K562 (cell line): ENCODE measurements at regions not wholly inside any gene's neighbourhood (a gene's known extent, or its start where the extent isn't known, plus 50 kb on each side); places are given as distances from the start of the nearest gene placed in this dataset.

ENCODE experiments used
- ATAC-seq: fragments of 200-7000 bp; cut with Tn5 transposase; 3 replicates; pipeline ENCODE4 v1.9.1; 2020; ENCODE audit warnings: moderate library complexity
- BruUV-seq: library from RNA; stranded (reverse); fragments of 400-500 nt; replicated peaks from 2 replicates; lab custom pipeline; 2021; lab: Mats Ljungman, UMichigan
- CTCF ChIA-PET: fragments of 300-600 bp; formaldehyde crosslinking; extraction: SDS; loops from one replicate; lab custom pipeline; 2021; ENCODE audit warnings: low intra/inter-chr PET ratio; lab: Yijun Ruan, JAX
- POLR2A ChIA-PET: fragments of 300-600, 350-650 bp; sonication (Branson Sonifier 250); formaldehyde crosslinking; extraction: SDS; loops from one replicate; lab custom pipeline; 2021; ENCODE audit warnings: antibody characterized with exemption, inconsistent platforms; lab: Yijun Ruan, JAX
- DNase-seq, 4 experiments: peaks; one replicate each; pipeline versions ENCODE4 v3.0.0 to v3.0.0-alpha.2; 2011 to 2018; ENCODE audit warnings: low spot score in 3 of 4, mixed read lengths in 3 of 4; ENCODE audit errors: extremely low read depth in 1 of 4
- FAIRE-seq: peaks from 2 replicates; lab custom pipeline; 2011; peaks lifted over from hg19 to GRCh38; lab: Jason Lieb, UNC
- H2AFZ ChIP-seq: 2 replicates; pipeline ENCODE4 v1.6.0; 2011; ENCODE audit warnings: low read depth, low read length, control low read depth, inconsistent platforms
- H3K27ac ChIP-seq: fragments of 200-600 bp; 3 replicates; pipeline ENCODE4 v1.8.0; 2011; ENCODE audit warnings: low read depth, mild to moderate bottlenecking, control low read depth, inconsistent platforms, low read length, moderate library complexity, mixed read lengths; ENCODE audit errors: extremely low read depth
- H3K27me3 ChIP-seq, 2 experiments: fragments of 300-600 bp in 1 of 2; 2 replicates in 1 of 2; 3 replicates in 1 of 2; pipeline versions ENCODE4 v1.6.0 to v1.8.0; 2011; ENCODE audit warnings: inconsistent platforms in 2 of 2, low read length in 2 of 2, mild to moderate bottlenecking in 1 of 2, mixed read lengths in 1 of 2, moderate library complexity in 1 of 2; ENCODE audit not compliant: control insufficient read depth in 2 of 2, insufficient read depth in 2 of 2
- H3K36me3 ChIP-seq: fragments of 300-600 bp; 3 replicates; pipeline ENCODE4 v1.8.0; 2011; ENCODE audit warnings: mild to moderate bottlenecking, low read length, inconsistent platforms; ENCODE audit not compliant: control insufficient read depth, insufficient read depth
- H3K4me1 ChIP-seq, 2 experiments: fragments of 200-600 bp in 1 of 2; replicated peaks in 1 of 2; 2 replicates in 1 of 2; 3 replicates in 1 of 2; pipeline versions ENCODE4 v1.5.1 to v1.8.0; 2011; ENCODE audit warnings: inconsistent platforms in 2 of 2, low read length in 2 of 2, mild to moderate bottlenecking in 1 of 2, mixed read lengths in 1 of 2, moderate library complexity in 1 of 2; ENCODE audit not compliant: control insufficient read depth in 2 of 2, insufficient read depth in 2 of 2
- H3K4me2 ChIP-seq: 2 replicates; pipeline ENCODE4 v1.6.1; 2011; ENCODE audit warnings: low read length, control low read depth, inconsistent platforms, mixed read lengths; ENCODE audit not compliant: insufficient read depth
- H3K4me3 ChIP-seq: fragments of 200-600 bp; sonication (generic), shearing (Covaris generic); 2 replicates; pipeline ENCODE4 v1.5.1; 2016; ENCODE audit warnings: control low read depth, inconsistent platforms
- H3K79me2 ChIP-seq: fragments of 200-600 bp; 3 replicates; pipeline ENCODE4 v1.8.0; 2011; ENCODE audit warnings: low read length, inconsistent platforms; ENCODE audit not compliant: control insufficient read depth, insufficient read depth
- H3K9ac ChIP-seq, 2 experiments: 2 replicates each; pipeline versions ENCODE4 v1.6.0 to v1.6.1; 2011; ENCODE audit warnings: low read depth in 2 of 2, low read length in 2 of 2, control low read depth in 1 of 2, inconsistent platforms in 1 of 2, mild to moderate bottlenecking in 1 of 2, mixed read lengths in 1 of 2; ENCODE audit not compliant: insufficient read depth in 1 of 2
- H3K9me1 ChIP-seq: one replicate; pipeline ENCODE4 v1.6.0; 2011; ENCODE audit warnings: inconsistent platforms, mild to moderate bottlenecking, low read length, moderate library complexity; ENCODE audit not compliant: control insufficient read depth, insufficient read depth
- H3K9me3 ChIP-seq: replicated peaks from 2 replicates; pipeline ENCODE4 v1.5.1; 2011; ENCODE audit warnings: low read depth, low read length, inconsistent platforms; ENCODE audit not compliant: control insufficient read depth, insufficient read depth
- H4K20me1 ChIP-seq: replicated peaks from 2 replicates; pipeline ENCODE4 v1.6.1; 2011; ENCODE audit warnings: low read length, inconsistent platforms, mixed read lengths; ENCODE audit not compliant: control insufficient read depth, insufficient read depth
- IRF2 ChIP-seq: sonication (generic); formaldehyde crosslinking; IDR thresholded peaks from 2 replicates; pipeline ENCODE4 v1.8.1; 2022; ENCODE audit warnings: mild to moderate bottlenecking, missing genetic modification reagents
- KLF1 ChIP-seq: fragments of 450-650 bp; IDR thresholded peaks from 2 replicates; pipeline ENCODE4 v1.6.1; 2016; ENCODE audit warnings: missing genetic modification characterization, missing compliant biosample characterization
- ZEB2 ChIP-seq: fragments of 450-650 bp; IDR thresholded peaks from 2 replicates; pipeline ENCODE4 v1.6.1; 2016
- WGBS: fragments of 100-300 bp; shearing (Covaris generic); methylation state at CpG from one replicate; pipeline ENCODE4 v1.1.6; 2016; ENCODE audit warnings: low coverage, mixed read lengths; ENCODE audit not compliant: insufficient coverage; ENCODE audit errors: missing lambda C conversion rate; 5-methylcytosine and 5-hydroxymethylcytosine counted together
- in situ Hi-C: fragments of 300-500 bp; cut with MboI; formaldehyde crosslinking; loops from 4 replicates; pipeline ENCODE4 v1.15.0; 2018; ENCODE audit warnings: inconsistent platforms, mixed read lengths
- intact Hi-C: fragments of 100-400 bp; cut with micrococcal nuclease; formaldehyde crosslinking; loops from 2 replicates; pipeline ENCODE4 v1.14.2; 2022
- TF ChIP-seq, protein P1 (sequence below): fragments of 450-650 bp; IDR thresholded peaks from 2 replicates; pipeline ENCODE4 v1.6.1; 2016; ENCODE audit warnings: low read depth, mild to moderate bottlenecking, moderate library complexity
- TF ChIP-seq, protein P2 (sequence below): fragments of 450-650 bp; IDR thresholded peaks from 2 replicates; pipeline ENCODE4 v1.6.1; 2018; ENCODE audit not compliant: partially characterized antibody

DNA sequence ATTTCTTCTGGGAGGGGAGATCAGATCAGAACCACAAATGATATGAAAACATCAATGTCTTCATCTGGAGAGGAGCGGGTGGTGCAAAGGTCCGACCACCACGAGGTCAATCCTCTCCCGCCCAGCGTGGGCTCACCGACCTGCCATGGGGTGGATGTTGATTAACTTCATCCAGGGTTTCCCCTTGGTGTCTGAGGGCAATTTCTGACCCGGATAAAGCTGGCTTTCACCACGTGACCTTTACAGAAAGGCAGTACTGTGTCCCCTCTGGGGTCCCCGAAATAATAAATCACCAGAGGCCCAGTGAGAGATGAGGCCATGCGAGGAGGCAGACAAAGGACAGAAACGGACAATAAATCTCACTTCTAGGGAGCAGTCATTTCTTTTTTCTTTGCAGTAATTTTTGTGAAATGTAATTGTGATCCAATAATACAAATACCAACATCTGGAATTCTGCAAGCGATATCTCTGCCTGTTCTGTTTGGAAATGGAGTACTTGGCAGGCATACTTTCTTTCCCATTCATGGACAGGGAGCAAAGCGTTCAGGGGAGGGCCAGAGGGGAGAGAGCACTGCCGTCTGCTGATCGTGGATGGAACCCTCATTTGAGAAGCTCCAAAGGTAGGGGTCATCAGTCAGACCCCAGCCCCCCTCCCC is 55.1 kb upstream of the APCDD1L start:
- Histone ChIP-seq H4K20me1 (no peaks in the 10 kb centered on the region; the same call in 1 of the 2 replicates), H3K9ac (no peak overlapping the region), H3K4me2 (no peak overlapping the region), H3K4me1 (peaks cover 0 to 3% of the 10 kb centered on the region in 2 experiments; a peak in 2 of 5 replicates), H3K79me2 (no peaks in the 10 kb centered on the region), H3K9me1 (no peaks in the 10 kb centered on the region), H3K36me3 (no peaks in the 10 kb centered on the region), H2AFZ (no peak overlapping the region), H3K4me3 (no peak overlapping the region), H3K9me3 (no peaks in the 10 kb centered on the region; the same call in none of the 2 replicates), H3K27me3 (peaks cover 59 to 62% of the 10 kb centered on the region in 2 experiments), H3K27ac (no peak overlapping the region)
- POLR2A ChIA-PET, result no interaction called here
- TF ChIP-seq KLF1 (tag), result no peak
- TF ChIP-seq ZEB2, result no peak
- TF ChIP-seq, protein P1, sequence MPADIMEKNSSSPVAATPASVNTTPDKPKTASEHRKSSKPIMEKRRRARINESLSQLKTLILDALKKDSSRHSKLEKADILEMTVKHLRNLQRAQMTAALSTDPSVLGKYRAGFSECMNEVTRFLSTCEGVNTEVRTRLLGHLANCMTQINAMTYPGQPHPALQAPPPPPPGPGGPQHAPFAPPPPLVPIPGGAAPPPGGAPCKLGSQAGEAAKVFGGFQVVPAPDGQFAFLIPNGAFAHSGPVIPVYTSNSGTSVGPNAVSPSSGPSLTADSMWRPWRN, result no peak
- TF ChIP-seq, protein P2, sequence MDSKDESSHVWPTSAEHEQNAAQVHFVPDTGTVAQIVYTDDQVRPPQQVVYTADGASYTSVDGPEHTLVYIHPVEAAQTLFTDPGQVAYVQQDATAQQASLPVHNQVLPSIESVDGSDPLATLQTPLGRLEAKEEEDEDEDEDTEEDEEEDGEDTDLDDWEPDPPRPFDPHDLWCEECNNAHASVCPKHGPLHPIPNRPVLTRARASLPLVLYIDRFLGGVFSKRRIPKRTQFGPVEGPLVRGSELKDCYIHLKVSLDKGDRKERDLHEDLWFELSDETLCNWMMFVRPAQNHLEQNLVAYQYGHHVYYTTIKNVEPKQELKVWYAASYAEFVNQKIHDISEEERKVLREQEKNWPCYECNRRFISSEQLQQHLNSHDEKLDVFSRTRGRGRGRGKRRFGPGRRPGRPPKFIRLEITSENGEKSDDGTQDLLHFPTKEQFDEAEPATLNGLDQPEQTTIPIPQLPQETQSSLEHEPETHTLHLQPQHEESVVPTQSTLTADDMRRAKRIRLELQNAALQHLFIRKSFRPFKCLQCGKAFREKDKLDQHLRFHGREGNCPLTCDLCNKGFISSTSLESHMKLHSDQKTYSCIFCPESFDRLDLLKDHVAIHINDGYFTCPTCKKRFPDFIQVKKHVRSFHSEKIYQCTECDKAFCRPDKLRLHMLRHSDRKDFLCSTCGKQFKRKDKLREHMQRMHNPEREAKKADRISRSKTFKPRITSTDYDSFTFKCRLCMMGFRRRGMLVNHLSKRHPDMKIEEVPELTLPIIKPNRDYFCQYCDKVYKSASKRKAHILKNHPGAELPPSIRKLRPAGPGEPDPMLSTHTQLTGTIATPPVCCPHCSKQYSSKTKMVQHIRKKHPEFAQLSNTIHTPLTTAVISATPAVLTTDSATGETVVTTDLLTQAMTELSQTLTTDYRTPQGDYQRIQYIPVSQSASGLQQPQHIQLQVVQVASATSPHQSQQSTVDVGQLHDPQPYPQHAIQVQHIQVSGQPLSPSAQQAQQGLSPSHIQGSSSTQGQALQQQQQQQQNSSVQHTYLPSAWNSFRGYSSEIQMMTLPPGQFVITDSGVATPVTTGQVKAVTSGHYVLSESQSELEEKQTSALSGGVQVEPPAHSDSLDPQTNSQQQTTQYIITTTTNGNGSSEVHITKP, result no peak
- TF ChIP-seq IRF2 (CRISPR knock-in tag), result no peak
- CTCF ChIA-PET, result no interaction called here
- intact Hi-C loops (no loop called here), in situ Hi-C loops (no loop called here)
- BruUV-seq, result no TSS peak
- DNase-seq (no peak), ATAC-seq (no peak), FAIRE-seq (no peak)
- WGBS, result 7% methylated on average over 14 of the region's 15 CpGs
